ENCODE measurements at regions not wholly inside any gene's neighbourhood (a gene's known extent, or its start where the extent isn't known, plus 50 kb on each side); places are given as distances from the start of the nearest gene placed in this dataset.
"Not testable (repeated sequence)": the region's sequence is repeated elsewhere in the genome, so short reads cannot be mapped to it uniquely, and the experiment has no call there.

- TF ChIP-seq, protein P1, sequence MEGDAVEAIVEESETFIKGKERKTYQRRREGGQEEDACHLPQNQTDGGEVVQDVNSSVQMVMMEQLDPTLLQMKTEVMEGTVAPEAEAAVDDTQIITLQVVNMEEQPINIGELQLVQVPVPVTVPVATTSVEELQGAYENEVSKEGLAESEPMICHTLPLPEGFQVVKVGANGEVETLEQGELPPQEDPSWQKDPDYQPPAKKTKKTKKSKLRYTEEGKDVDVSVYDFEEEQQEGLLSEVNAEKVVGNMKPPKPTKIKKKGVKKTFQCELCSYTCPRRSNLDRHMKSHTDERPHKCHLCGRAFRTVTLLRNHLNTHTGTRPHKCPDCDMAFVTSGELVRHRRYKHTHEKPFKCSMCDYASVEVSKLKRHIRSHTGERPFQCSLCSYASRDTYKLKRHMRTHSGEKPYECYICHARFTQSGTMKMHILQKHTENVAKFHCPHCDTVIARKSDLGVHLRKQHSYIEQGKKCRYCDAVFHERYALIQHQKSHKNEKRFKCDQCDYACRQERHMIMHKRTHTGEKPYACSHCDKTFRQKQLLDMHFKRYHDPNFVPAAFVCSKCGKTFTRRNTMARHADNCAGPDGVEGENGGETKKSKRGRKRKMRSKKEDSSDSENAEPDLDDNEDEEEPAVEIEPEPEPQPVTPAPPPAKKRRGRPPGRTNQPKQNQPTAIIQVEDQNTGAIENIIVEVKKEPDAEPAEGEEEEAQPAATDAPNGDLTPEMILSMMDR (IDR thresholded peaks at IDR 0.05; ENCODE audit: low read depth, low read length): no peak
- no peak for DNase-seq (ENCODE audit: low read depth in 2 of 2)
- no peak overlapping the region for H3K4me3 ChIP-seq (replicated peaks in 1 of 2; ENCODE audit: low read depth in 2 of 2, low read length in 2 of 2)
Observed at GRCh38 chr6:152811785-152812184, 61.2 kb downstream of the VIP start.

GRCh38 chr6:152815230-152815872 is 64.8 kb downstream of the VIP start:
- TF ChIP-seq, protein P1 (IDR thresholded peaks at IDR 0.05; ENCODE audit: low read depth, low read length): no peak
- H3K4me3 ChIP-seq (replicated peaks in 1 of 2; ENCODE audit: low read depth in 2 of 2, low read length in 2 of 2): no peak overlapping the region
- no peak for DNase-seq (ENCODE audit: low read depth in 2 of 2)

DNA sequence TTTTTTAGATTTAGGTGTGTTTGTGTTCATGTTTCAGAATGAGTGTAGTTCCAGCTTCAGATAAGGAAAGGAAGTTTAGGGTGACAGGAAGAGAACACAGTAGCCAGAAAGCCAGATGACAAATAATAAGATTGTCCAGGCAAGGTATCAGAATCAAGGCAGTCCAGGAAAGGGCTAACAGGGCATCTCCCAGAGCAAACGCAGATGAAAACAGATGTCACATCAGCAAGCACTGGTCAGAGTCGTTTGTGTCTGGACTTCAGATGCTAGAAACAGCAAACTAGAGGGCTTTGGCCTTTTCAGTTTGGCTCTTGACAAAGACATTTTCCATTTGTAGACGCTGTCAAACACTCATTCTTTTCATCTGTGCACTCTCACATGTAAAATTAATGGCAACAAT is 65.5 kb downstream of the VIP start:
- DNase-seq (ENCODE audit: low read depth in 2 of 2): no peak
- TF ChIP-seq, protein P1 (IDR thresholded peaks at IDR 0.05; ENCODE audit: low read depth, low read length): no peak
- H3K4me3 ChIP-seq (replicated peaks in 1 of 2; ENCODE audit: low read depth in 2 of 2, low read length in 2 of 2): no peak overlapping the region

DNA sequence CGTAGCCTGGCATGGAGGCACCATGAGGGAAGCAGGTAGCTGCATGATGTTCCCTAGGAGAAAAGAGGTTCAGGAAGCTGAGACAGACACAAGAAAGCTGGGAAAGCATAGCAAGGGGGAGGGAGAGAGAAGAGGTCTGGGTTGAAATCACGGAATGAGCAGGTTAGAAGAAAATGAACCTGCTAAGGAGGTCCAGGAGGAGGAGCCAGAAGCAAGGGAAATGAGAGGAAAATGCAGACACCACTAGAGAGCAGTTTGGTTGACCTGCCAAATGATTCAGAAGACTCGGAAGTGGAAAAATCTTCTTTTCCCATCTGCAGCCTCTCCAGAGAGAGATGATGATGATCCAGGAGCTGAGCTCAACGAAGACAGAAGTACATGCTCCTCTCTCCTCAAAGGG is 70.9 kb downstream of the VIP start:
- no peak for DNase-seq (ENCODE audit: low read depth in 2 of 2)
- TF ChIP-seq, protein P1 (IDR thresholded peaks at IDR 0.05; ENCODE audit: low read depth, low read length): no peak

GRCh38 chr6:152824666-152825065 is 74.1 kb downstream of the VIP start:
- TF ChIP-seq, protein P1 (IDR thresholded peaks at IDR 0.05; ENCODE audit: low read depth, low read length): no peak
- H3K4me3 ChIP-seq (replicated peaks in 1 of 2; ENCODE audit: low read depth in 2 of 2, low read length in 2 of 2): no peak overlapping the region
- no peak for DNase-seq (ENCODE audit: low read depth in 2 of 2)

More for the DNA sequence above, 70.9 kb downstream of the VIP start:
- H3K4me3 ChIP-seq (replicated peaks in 1 of 2; ENCODE audit: low read depth in 2 of 2, low read length in 2 of 2): no peak overlapping the region

- DNase-seq (ENCODE audit: low read depth in 2 of 2): no peak
- no peak overlapping the region for H3K4me3 ChIP-seq (replicated peaks in 1 of 2; ENCODE audit: low read depth in 2 of 2, low read length in 2 of 2)
- TF ChIP-seq, protein P1 (IDR thresholded peaks at IDR 0.05; ENCODE audit: low read depth, low read length): no peak
Observed at GRCh38 chr6:152828431-152828830, 77.8 kb downstream of the VIP start.

- not testable (repeated sequence) for DNase-seq (ENCODE audit: low read depth in 2 of 2)
Observed at GRCh38 chr6:152834366-152834765, 83.8 kb downstream of the VIP start.

More at GRCh38 chr6:152834366-152834765, 83.8 kb downstream of the VIP start:
- not testable (repeated sequence) for H3K4me3 ChIP-seq (replicated peaks in 1 of 2; ENCODE audit: low read depth in 2 of 2, low read length in 2 of 2)

Data from cardiac fibroblast (primary cell).